Stimulated activated naive CD8-positive, alpha-beta T cell treated with anti-CD3 and anti-CD28 coated beads, Interleukin-15, Interleukin-2, amounts not matched to agents 100 ng/mL and 50 ng/mL, for 24 hours (primary cell): ENCODE measurements at regions not wholly inside any gene's neighbourhood (a gene's known extent, or its start where the extent isn't known, plus 50 kb on each side); places are given as distances from the start of the nearest gene placed in this dataset.

Experiments
- H3K27ac Mint-ChIP-seq: one replicate; pipeline ENCODE4 v1.8.0; 2021; ENCODE audit warnings: mild to moderate bottlenecking, mixed read lengths
- H3K27me3 Mint-ChIP-seq: one replicate; pipeline ENCODE4 v1.8.0; 2021; ENCODE audit warnings: mixed read lengths
- H3K36me3 Mint-ChIP-seq: one replicate; pipeline ENCODE4 v1.8.0; 2021; ENCODE audit warnings: low read depth, mixed read lengths
- H3K4me1 Mint-ChIP-seq: one replicate; pipeline ENCODE4 v1.8.0; 2021; ENCODE audit warnings: low read depth, mixed read lengths
- H3K4me3 Mint-ChIP-seq: one replicate; pipeline ENCODE4 v1.8.0; 2021; ENCODE audit warnings: mild to moderate bottlenecking, mixed read lengths
- H3K9me3 Mint-ChIP-seq: one replicate; pipeline ENCODE4 v1.8.0; 2021; ENCODE audit warnings: mixed read lengths

DNA sequence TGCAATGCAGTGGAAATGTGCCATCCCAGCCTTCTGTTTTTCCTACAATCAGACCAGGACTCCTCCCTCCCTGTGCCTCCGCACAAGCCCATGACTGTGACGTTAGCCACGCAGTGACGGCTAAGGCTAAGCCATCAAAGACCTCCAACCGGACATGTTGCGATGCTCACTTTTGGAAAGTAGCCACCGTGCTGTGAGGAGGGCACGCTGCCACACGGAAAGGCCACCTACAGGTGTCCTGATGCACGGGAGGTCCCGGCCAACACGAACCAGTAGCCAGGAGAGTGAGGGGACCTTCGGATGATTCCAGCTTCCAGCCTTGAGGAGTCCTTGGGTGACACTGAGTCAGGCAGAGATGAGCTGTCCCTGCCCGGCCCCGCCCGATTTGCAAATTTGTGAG lies 53.9 kb downstream of the FOXL1 start:
- Mint-ChIP-seq H3K36me3 (no peaks in the 10 kb centered on the region), H3K27ac (no peak overlapping the region)

DNA sequence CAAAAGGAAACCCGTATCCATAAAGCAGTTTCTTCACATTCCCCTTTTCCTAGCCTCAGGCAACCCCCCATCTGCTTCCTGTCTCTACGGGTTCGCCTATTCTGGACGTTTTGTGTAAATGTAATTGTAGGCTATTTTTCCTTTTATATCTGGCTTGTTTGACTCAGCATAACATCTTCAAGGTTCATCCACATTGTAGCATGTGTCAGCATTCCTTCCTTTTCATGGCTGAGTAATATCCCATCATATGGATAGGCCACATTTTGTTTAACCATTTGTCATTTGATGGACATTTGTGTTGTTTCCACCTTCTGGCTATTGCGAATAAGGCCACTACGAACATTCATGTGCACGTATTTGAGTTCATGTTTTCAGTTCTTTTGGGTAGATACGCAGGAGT lies 54.6 kb downstream of the FOXL1 start:
- no peak overlapping the region for H3K4me3 Mint-ChIP-seq
- peaks cover 22% of the 10 kb centered on the region for H3K27me3 Mint-ChIP-seq
- H3K36me3 Mint-ChIP-seq = no peaks in the 10 kb centered on the region
- H3K27ac Mint-ChIP-seq = no peak overlapping the region
- H3K9me3 Mint-ChIP-seq = no peaks in the 10 kb centered on the region
- no peaks in the 10 kb centered on the region for H3K4me1 Mint-ChIP-seq

More for the DNA sequence above, 53.9 kb downstream of the FOXL1 start:
- H3K4me1 Mint-ChIP-seq = no peaks in the 10 kb centered on the region
- peaks cover 21% of the 10 kb centered on the region for H3K27me3 Mint-ChIP-seq
- no peak overlapping the region for H3K4me3 Mint-ChIP-seq
- H3K9me3 Mint-ChIP-seq = no peaks in the 10 kb centered on the region

DNA sequence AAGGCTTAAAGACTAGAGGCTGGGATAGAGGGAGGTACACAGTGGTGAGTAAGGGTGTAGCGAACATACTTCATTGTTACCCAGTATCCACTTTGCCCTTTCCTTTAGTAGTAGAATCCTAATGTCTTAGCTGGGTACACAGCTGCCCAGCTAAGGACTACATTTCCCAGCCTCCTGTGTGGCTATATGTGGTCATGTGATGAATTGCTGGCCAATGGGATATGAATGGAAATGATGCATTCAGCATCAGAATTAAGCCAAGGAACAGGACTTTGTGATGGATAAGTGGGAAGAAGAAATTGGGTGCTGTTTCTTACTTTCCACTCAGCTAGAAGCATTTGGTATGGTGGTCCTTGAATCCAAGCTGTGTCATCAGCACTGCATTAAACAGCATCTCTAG lies 55.9 kb downstream of the FOXL1 start:
- Mint-ChIP-seq H3K36me3 (no peaks in the 10 kb centered on the region), H3K27ac (no peak overlapping the region), H3K4me1 (no peaks in the 10 kb centered on the region), H3K27me3 (peaks cover 31% of the 10 kb centered on the region), H3K9me3 (no peaks in the 10 kb centered on the region), H3K4me3 (no peak overlapping the region)

DNA sequence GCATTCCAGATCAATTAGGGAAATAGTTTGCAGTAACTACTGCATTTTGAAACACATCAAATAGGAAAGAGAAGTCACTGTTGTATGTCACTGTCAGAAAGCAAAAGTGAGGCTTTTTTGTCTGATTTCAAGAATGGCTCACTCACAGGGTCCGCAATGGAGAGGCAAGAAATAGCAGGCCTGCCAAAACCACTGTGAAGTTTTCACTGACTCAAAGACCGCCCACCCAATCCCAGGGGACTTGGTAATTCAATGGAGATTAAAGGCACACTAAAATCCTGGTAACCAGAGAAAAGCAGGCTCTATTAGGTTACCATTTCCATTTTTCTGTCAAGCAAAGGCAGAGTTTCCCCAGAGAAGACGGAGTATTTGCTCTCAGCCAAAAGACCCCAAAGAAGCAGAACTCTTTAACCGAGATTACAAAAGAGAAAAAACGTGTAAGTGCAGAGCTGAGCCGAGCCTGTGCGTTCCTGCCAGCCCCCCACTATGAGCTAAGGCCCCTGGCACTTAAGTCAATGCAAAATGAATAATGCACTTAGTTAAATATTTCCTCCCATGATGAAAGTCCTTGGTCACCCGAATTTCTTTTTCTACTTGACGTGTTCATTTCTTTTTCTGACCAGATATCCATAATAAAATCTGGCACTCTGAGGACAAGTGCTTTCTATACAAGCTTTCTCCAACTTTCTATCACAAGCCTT lies 57.0 kb downstream of the FOXL1 start:
- Mint-ChIP-seq H3K36me3 (no peaks in the 10 kb centered on the region), H3K27me3 (peaks cover 31% of the 10 kb centered on the region), H3K4me1 (no peaks in the 10 kb centered on the region), H3K4me3 (no peak overlapping the region), H3K27ac (no peak overlapping the region), H3K9me3 (no peaks in the 10 kb centered on the region)

DNA sequence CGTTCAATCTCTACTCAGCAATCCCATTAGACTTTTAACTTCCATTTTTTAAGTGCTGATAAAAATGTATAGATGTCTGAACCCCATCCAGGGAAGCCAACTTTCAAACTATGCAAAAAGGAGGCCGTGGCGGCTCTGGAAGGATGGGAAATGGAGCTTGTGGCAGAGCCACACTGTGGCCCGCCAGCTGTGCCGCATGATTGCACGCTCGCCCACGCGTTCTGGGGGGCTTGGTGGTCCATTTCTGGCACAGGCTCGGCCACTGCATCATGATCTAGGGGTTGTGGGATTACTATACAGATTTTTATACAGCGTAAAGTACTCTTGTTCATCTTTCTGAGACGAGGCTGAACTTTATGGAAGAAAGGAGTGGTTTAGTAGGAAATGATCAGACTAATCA lies 57.6 kb downstream of the FOXL1 start:
- Mint-ChIP-seq H3K27ac (no peak overlapping the region), H3K9me3 (no peaks in the 10 kb centered on the region), H3K4me3 (no peak overlapping the region), H3K36me3 (no peaks in the 10 kb centered on the region), H3K27me3 (peaks cover 31% of the 10 kb centered on the region), H3K4me1 (no peaks in the 10 kb centered on the region)

DNA sequence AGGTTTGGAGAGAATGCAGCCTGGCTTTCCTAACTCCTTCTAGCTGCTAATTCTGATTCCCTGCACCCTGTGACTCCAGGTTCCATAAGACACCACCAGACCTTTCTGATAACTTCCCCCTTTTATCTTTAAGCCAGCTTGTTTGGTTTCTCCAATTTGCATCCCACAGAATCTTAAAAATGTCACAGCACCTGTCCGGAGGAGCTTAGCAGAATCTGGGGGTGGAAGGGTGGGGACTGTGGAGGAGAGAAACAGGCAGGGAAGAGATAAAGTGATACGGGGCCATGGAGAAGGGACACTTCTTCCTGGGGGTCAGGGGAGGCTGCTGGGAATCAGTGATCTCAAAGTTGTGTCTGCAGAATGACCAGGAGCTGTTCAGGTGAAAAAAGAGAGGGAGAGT lies 59.4 kb downstream of the FOXL1 start:
- Mint-ChIP-seq H3K9me3 (no peaks in the 10 kb centered on the region), H3K27me3 (peaks cover 27% of the 10 kb centered on the region), H3K27ac (no peak overlapping the region), H3K36me3 (no peaks in the 10 kb centered on the region), H3K4me3 (no peak overlapping the region), H3K4me1 (no peaks in the 10 kb centered on the region)

DNA sequence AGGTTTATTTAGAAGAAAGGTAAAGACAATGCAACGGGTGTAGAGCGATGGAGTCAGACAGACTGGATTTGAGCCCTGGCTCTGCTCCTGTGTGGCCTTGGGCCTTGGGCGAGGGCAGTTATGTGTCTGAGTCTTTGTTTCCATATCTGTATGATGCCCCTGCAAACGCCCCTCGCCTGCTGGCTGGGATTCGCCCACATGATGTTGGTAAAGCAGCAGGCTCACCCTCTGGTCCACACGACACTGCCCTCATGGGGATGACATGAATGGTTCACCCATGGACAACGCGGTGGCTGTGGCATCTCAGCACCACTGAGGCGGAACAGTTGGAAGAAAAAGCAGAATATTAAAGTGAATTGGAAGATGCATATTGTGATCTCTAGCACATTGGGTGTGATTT lies 60.3 kb downstream of the FOXL1 start:
- no peak overlapping the region for H3K4me3 Mint-ChIP-seq
- no peak overlapping the region for H3K27ac Mint-ChIP-seq
- no peaks in the 10 kb centered on the region for H3K9me3 Mint-ChIP-seq
- no peaks in the 10 kb centered on the region for H3K36me3 Mint-ChIP-seq
- H3K4me1 Mint-ChIP-seq = no peaks in the 10 kb centered on the region
- peaks cover 31% of the 10 kb centered on the region for H3K27me3 Mint-ChIP-seq

DNA sequence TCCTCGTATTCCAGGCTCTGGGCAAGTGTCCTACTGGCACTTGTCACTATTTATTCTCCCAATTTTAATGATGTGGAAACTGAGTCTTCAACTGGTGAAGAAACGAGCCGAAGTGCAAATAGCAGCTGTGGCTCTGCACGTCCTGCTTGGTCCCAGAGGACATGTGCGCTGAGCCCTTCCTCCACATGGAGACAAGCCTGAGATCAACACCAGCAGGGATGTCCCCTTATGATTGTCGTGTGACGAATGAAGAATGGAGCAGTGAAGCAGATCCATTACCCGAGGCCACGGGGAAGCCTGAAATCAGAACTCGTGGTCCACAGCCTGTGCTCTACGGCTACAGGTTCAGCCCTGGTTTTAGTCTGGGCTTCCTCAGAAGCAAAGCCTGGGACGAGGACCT lies 61.0 kb downstream of the FOXL1 start:
- Mint-ChIP-seq H3K27ac (no peak overlapping the region), H3K27me3 (peaks cover 33% of the 10 kb centered on the region), H3K9me3 (no peaks in the 10 kb centered on the region), H3K36me3 (no peaks in the 10 kb centered on the region), H3K4me3 (no peak overlapping the region), H3K4me1 (no peaks in the 10 kb centered on the region)

DNA sequence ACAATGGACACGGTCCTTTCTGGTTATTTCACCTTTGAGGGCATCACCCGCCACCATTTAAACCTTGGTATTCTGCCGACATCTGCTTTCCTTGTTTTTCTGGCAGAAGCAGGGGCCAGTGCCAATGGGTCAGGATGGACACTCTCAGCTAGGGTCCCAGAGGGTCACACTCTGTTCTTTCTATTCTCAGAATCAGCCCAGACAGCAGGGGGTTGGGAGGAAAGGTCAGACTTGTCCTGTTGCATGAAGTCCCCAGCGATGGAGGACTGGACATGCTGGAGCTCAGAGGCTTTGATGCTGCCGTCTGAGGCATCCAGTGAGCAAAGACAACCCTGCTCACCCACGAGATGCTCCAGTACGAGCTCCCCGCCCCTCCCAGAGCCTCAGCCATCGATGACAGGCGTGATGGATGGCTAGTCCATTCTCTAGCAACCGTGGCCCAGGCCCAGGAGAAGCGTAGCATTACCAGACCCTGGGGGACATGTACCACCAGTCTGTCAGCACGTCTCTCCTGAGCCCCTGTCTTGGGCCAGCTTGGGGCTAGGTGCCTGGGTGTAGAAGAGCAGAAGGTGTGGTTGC lies 62.0 kb downstream of the FOXL1 start:
- Mint-ChIP-seq H3K27ac (no peak overlapping the region), H3K9me3 (no peaks in the 10 kb centered on the region), H3K27me3 (peaks cover 24% of the 10 kb centered on the region), H3K4me1 (no peaks in the 10 kb centered on the region), H3K4me3 (no peak overlapping the region), H3K36me3 (no peaks in the 10 kb centered on the region)

DNA sequence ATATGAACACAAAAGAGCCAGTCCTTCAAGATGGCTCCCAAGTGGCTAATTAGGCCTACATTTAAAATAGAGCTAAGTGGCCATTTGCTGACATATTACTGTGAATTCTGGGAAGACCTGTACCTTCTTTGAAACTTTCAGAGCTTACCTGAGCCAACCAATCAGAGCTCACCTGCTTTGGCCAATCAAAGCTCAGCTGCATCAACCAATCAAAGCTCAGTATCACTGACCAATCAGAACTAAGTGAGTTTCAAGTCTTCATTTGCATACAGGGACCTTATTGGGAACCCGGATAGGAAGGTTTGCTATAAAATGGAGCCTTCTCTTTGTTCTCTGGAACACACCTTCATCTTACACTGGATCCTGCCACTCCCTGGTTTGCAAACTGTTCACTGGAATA lies 63.7 kb downstream of the FOXL1 start:
- no peaks in the 10 kb centered on the region for H3K4me1 Mint-ChIP-seq
- peaks cover 21% of the 10 kb centered on the region for H3K27me3 Mint-ChIP-seq
- no peak overlapping the region for H3K27ac Mint-ChIP-seq
- H3K36me3 Mint-ChIP-seq = no peaks in the 10 kb centered on the region
- peaks cover under 1% of the 10 kb centered on the region for H3K9me3 Mint-ChIP-seq
- no peak overlapping the region for H3K4me3 Mint-ChIP-seq

DNA sequence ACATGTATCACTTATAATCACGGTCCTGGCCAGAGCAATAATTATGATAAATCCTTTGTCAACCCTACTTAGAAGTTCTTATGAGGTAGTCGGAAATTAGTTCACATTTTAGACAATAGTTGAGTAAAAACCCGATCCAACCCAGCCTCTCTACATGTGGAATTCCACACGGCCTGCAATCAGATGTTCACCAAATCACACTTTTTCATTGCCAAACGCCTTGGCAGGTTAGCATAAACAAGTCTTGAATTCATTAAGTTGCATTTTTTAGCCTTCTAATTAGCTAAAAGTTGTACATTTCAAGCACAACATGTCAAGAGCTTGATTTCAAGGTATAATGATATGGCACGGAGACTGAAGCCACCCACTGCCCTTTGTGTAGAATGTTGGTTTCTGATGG lies 65.3 kb downstream of the FOXL1 start:
- Mint-ChIP-seq H3K27me3 (peaks cover 13% of the 10 kb centered on the region), H3K9me3 (peaks cover 11% of the 10 kb centered on the region), H3K27ac (no peak overlapping the region), H3K36me3 (no peaks in the 10 kb centered on the region), H3K4me1 (no peaks in the 10 kb centered on the region), H3K4me3 (no peak overlapping the region)

DNA sequence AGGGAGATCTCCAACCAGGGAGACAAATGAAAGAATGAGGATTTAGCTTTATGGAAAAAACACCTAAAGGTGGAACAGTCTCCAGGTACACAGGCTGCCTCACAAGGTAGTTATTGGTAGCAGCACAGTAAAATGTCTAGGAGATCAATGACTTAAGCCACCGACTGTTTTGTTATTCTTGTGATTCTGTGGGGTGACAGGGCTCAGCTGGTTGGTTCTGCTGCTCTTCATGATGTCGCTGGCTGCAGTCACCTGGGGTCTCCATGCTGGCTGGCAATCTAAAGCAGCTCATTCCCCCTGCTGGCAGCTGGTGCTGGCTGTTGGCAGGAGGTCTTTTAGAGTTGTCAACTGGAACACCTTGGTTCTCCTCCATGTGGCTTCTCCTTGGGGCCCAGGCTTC lies 69.2 kb downstream of the FOXL1 start:
- H3K27ac Mint-ChIP-seq = no peak overlapping the region
- H3K9me3 Mint-ChIP-seq = peaks cover 11% of the 10 kb centered on the region
- no peak overlapping the region for H3K4me3 Mint-ChIP-seq
- H3K36me3 Mint-ChIP-seq = no peaks in the 10 kb centered on the region
- H3K4me1 Mint-ChIP-seq = no peaks in the 10 kb centered on the region
- peaks cover 14% of the 10 kb centered on the region for H3K27me3 Mint-ChIP-seq

DNA sequence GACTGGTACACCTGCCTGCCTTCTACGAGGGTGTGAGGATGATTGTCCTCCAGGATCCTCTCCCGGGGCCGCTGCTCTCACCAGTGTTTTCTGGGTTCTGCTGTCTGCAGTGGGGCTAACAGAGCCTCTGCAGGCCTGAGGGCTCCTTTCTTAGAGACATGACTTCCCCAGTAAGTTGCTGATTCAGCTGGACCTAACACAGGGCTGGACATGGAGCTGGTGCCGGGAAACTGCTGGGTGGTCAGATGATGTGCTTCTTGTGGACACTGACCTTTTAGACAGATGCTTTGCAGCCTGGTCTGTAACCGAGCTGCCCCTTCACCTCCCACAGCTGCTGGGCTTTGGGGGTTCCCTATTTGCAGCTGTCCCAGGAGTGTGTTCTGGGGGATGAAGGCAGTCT lies 71.5 kb downstream of the FOXL1 start:
- no peak overlapping the region for H3K4me3 Mint-ChIP-seq
- no peaks in the 10 kb centered on the region for H3K36me3 Mint-ChIP-seq
- no peaks in the 10 kb centered on the region for H3K4me1 Mint-ChIP-seq
- peaks cover 11% of the 10 kb centered on the region for H3K9me3 Mint-ChIP-seq
- H3K27me3 Mint-ChIP-seq = peaks cover 13% of the 10 kb centered on the region
- H3K27ac Mint-ChIP-seq = no peak overlapping the region

DNA sequence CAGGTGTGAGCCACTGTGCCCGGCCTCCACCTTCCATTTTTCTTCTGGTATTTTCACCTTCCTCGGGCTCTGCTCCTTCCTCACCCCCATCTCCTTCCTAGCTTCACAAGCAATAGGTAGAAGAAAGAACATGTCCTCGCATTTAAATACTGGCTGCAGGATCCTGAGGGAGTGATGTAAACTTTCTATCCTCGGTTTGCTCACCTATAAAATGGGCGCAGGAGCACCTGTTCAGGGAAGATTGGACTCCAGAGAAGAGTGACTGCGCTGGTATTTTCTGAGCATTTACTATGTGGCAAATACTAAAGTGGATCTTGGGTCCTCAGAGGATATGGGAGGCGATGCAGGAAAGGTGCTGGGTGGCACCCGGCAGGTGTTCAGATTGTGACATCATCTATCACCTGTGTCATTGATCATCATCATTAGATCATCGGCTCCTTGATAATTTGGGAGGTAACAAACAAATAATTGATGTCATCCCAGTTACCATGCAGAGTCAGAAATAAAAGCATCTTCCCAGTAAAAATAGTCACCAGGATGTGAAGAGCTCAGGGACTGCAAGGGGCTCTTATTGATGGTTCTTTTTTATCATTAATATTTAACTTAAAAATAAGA lies 72.8 kb downstream of the FOXL1 start:
- Mint-ChIP-seq H3K9me3 (peaks cover 11% of the 10 kb centered on the region), H3K36me3 (no peaks in the 10 kb centered on the region), H3K4me3 (no peak overlapping the region), H3K27me3 (peaks cover 13% of the 10 kb centered on the region), H3K4me1 (no peaks in the 10 kb centered on the region), H3K27ac (no peak overlapping the region)

DNA sequence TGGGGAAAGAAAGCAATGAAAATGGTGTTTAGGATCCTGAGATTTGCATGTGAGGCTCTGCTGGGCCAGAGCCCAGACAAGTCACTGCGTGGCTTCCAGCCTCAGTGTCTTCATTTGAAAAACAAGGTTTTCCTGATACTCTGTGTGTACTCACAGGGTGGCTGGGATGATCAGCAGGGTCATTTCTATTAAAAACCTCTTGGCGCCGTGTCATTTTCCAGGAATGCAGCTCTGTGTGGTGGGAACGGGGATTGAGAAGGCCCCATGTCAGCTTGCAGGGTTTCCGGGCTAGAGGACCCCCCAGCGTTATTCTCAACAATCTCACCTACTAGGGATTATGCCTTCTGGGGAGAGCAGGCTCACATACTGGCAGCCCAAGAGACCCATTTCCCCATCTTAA lies 73.5 kb downstream of the FOXL1 start:
- Mint-ChIP-seq H3K9me3 (peaks cover 11% of the 10 kb centered on the region), H3K27me3 (peaks cover 17% of the 10 kb centered on the region), H3K27ac (no peak overlapping the region), H3K4me1 (no peaks in the 10 kb centered on the region), H3K36me3 (no peaks in the 10 kb centered on the region), H3K4me3 (no peak overlapping the region)
